ENCODE measurements at regions not wholly inside any gene's neighbourhood (a gene's known extent, or its start where the extent isn't known, plus 50 kb on each side); places are given as distances from the start of the nearest gene placed in this dataset.
"Not testable (repeated sequence)": the region's sequence is repeated elsewhere in the genome, so short reads cannot be mapped to it uniquely, and the experiment has no call there.

DNA sequence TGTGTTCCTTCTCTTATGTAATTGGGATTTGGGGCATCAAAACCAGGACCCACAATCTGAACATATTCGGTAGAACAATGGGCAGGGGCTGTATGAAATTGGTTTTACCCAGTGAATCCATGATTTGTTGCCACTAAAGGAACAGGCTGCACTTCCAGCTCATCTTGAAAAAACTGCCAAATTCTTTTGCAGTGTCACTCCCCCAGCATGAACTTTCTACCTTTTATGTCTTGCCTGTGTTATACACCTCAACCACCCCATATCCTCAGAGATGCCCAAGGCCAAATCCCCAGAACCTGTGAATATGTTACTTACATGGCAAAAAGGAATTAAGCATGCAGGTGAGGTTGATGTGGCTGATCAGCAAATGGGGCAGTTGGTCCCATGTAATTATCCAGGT lies 280.2 kb upstream of the ECI2 start:
- H3K36me3 Mint-ChIP-seq (ENCODE audit: low read depth), result no peaks in the 10 kb centered on the region
- H3K27ac ChIP-seq (ENCODE audit: low read depth, low read length), result no peak overlapping the region
- DNase-seq, result no peak
- 95 to 100% methylated on average over 1 of the region's 1 CpG for WGBS, 2 experiments (ENCODE audit: insufficient coverage in 1 of 2, insufficient read length in 1 of 2)
- H3K36me3 ChIP-seq (ENCODE audit: control insufficient read depth, insufficient read depth, low read length), result no peaks in the 10 kb centered on the region
- no peaks in the 10 kb centered on the region for H3K4me1 Mint-ChIP-seq
- H3K4me3 Mint-ChIP-seq, result no peak overlapping the region
- no peaks in the 10 kb centered on the region for H3K27me3 ChIP-seq (ENCODE audit: control insufficient read depth, insufficient read depth, low read length, poor library complexity, severe bottlenecking)
- H3K4me3 ChIP-seq (ENCODE audit: low read length), result no peak overlapping the region
- H3K9me3 ChIP-seq (ENCODE audit: control insufficient read depth, low read length), result peaks cover 5% of the 10 kb centered on the region
- H3K9me3 Mint-ChIP-seq, result peaks cover 7% of the 10 kb centered on the region
- H3K9ac ChIP-seq (ENCODE audit: extremely low read depth, low read length, poor library complexity, severe bottlenecking), result no peak overlapping the region
- H3K27me3 Mint-ChIP-seq (ENCODE audit: insufficient read depth), result no peaks in the 10 kb centered on the region
- H3K4me1 ChIP-seq (ENCODE audit: control insufficient read depth, insufficient read depth, low read length), result no peaks in the 10 kb centered on the region
- TF ChIP-seq, protein P1, sequence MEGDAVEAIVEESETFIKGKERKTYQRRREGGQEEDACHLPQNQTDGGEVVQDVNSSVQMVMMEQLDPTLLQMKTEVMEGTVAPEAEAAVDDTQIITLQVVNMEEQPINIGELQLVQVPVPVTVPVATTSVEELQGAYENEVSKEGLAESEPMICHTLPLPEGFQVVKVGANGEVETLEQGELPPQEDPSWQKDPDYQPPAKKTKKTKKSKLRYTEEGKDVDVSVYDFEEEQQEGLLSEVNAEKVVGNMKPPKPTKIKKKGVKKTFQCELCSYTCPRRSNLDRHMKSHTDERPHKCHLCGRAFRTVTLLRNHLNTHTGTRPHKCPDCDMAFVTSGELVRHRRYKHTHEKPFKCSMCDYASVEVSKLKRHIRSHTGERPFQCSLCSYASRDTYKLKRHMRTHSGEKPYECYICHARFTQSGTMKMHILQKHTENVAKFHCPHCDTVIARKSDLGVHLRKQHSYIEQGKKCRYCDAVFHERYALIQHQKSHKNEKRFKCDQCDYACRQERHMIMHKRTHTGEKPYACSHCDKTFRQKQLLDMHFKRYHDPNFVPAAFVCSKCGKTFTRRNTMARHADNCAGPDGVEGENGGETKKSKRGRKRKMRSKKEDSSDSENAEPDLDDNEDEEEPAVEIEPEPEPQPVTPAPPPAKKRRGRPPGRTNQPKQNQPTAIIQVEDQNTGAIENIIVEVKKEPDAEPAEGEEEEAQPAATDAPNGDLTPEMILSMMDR (conservative IDR thresholded peaks at IDR 0.05), result no peak
- H3K27ac Mint-ChIP-seq, result no peak overlapping the region

DNA sequence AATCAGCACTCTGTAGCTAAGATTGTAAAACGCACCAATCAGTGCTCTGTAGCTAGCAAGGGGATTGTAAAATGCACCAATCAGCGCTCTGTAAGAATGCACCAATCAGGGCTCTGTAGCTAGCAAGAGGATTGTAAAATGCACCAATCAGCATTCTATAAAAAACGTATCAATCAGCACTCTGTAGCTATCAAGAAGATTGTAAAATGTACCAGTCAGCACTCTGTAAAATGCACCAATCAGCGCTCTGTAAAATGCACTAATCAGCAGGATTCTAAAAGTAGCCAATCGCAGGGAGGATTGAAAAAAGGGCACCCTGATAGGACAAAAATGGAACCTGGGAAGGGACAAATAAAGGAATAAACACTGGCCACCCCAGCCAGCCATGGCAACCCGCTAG lies 278.7 kb upstream of the ECI2 start:
- not testable (repeated sequence) for H3K9ac ChIP-seq (ENCODE audit: extremely low read depth, low read length, poor library complexity, severe bottlenecking); H3K27ac Mint-ChIP-seq

DNA sequence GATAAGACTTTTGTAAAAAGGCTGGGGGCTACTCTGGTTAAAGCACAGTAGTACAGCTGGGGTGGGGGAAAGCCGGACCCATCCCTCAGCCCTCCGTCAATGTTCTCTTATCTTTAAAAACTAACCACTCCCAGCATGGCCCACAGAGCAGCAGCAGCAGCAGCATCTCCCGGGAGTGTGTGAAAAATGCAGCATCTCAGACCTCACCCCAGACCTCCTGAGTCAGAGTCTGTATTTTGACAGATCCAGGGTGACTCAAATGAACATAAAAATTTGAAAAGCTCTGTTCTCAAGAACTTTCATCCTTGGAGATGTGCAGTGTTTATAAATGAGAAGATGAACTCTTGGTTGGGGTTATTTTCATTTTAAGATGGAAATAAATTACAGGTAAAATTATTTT lies 277.7 kb upstream of the ECI2 start:
- H3K4me1 Mint-ChIP-seq, result no peaks in the 10 kb centered on the region
- H3K27me3 Mint-ChIP-seq (ENCODE audit: insufficient read depth), result no peaks in the 10 kb centered on the region
- H3K9me3 ChIP-seq (ENCODE audit: control insufficient read depth, low read length), result no peaks in the 10 kb centered on the region
- no peak overlapping the region for H3K27ac Mint-ChIP-seq
- H3K4me1 ChIP-seq (ENCODE audit: control insufficient read depth, insufficient read depth, low read length), result no peaks in the 10 kb centered on the region
- TF ChIP-seq, protein P1 (conservative IDR thresholded peaks at IDR 0.05), result no peak
- DNase-seq, result no peak
- no peak overlapping the region for H3K27ac ChIP-seq (ENCODE audit: low read depth, low read length)
- 95% methylated on average over 3 of the region's 3 CpGs; no CpG with 5 or more reads in 1 of the 2 experiments for WGBS, 2 experiments (ENCODE audit: insufficient coverage in 1 of 2, insufficient read length in 1 of 2)
- H3K4me3 ChIP-seq (ENCODE audit: low read length), result no peak overlapping the region
- no peaks in the 10 kb centered on the region for H3K27me3 ChIP-seq (ENCODE audit: control insufficient read depth, insufficient read depth, low read length, poor library complexity, severe bottlenecking)
- no peaks in the 10 kb centered on the region for H3K36me3 ChIP-seq (ENCODE audit: control insufficient read depth, insufficient read depth, low read length)
- no peak overlapping the region for H3K9ac ChIP-seq (ENCODE audit: extremely low read depth, low read length, poor library complexity, severe bottlenecking)
- no peaks in the 10 kb centered on the region for H3K36me3 Mint-ChIP-seq (ENCODE audit: low read depth)
- peaks cover 13% of the 10 kb centered on the region for H3K9me3 Mint-ChIP-seq
- no peak overlapping the region for H3K4me3 Mint-ChIP-seq

More for the DNA sequence above, 278.7 kb upstream of the ECI2 start:
- not testable (repeated sequence) for H3K9me3 ChIP-seq (ENCODE audit: control insufficient read depth, low read length); H3K27ac ChIP-seq (ENCODE audit: low read depth, low read length); H3K4me3 ChIP-seq (ENCODE audit: low read length); H3K27me3 Mint-ChIP-seq (ENCODE audit: insufficient read depth); H3K36me3 Mint-ChIP-seq (ENCODE audit: low read depth); H3K36me3 ChIP-seq (ENCODE audit: control insufficient read depth, insufficient read depth, low read length); H3K4me3 Mint-ChIP-seq; H3K9me3 Mint-ChIP-seq; DNase-seq; H3K4me1 Mint-ChIP-seq; H3K4me1 ChIP-seq (ENCODE audit: control insufficient read depth, insufficient read depth, low read length); H3K27me3 ChIP-seq (ENCODE audit: control insufficient read depth, insufficient read depth, low read length, poor library complexity, severe bottlenecking)
- whole genome bisulfite sequencing, 2 experiments (ENCODE audit: insufficient coverage in 1 of 2, insufficient read length in 1 of 2), result 73 to 75% methylated on average over 4 to 5 of the region's 6 CpGs

DNA sequence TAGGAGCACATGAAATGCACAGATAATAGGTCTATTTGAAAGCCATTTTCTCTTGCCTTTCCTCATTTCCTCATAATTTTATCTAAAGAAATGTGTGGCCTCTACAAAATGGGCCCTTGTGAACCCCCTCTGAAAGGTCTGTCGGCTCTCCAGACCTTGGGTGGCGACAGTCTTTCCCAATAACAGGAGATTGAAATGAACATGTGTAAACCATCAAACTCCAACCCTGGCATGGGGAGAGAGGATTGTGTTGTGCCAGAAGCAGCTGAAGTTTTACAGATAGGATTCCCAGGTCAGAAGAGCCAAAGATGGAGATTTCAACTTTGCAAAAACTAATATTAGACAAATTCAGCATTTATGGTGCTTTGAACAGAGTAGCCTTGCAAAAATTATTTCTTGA lies 277.1 kb upstream of the ECI2 start:
- no peak overlapping the region for H3K9ac ChIP-seq (ENCODE audit: extremely low read depth, low read length, poor library complexity, severe bottlenecking)
- no peaks in the 10 kb centered on the region for H3K27me3 ChIP-seq (ENCODE audit: control insufficient read depth, insufficient read depth, low read length, poor library complexity, severe bottlenecking)
- H3K4me1 ChIP-seq (ENCODE audit: control insufficient read depth, insufficient read depth, low read length), result no peaks in the 10 kb centered on the region
- TF ChIP-seq, protein P1 (conservative IDR thresholded peaks at IDR 0.05), result no peak
- H3K4me1 Mint-ChIP-seq, result no peaks in the 10 kb centered on the region
- 88 to 100% methylated on average over 1 to 2 of the region's 2 CpGs for WGBS, 2 experiments (ENCODE audit: insufficient coverage in 1 of 2, insufficient read length in 1 of 2)
- no peaks in the 10 kb centered on the region for H3K36me3 Mint-ChIP-seq (ENCODE audit: low read depth)
- peaks cover 13% of the 10 kb centered on the region for H3K9me3 Mint-ChIP-seq
- H3K4me3 Mint-ChIP-seq, result no peak overlapping the region
- H3K36me3 ChIP-seq (ENCODE audit: control insufficient read depth, insufficient read depth, low read length), result no peaks in the 10 kb centered on the region
- no peak for DNase-seq
- H3K4me3 ChIP-seq (ENCODE audit: low read length), result no peak overlapping the region
- no peak overlapping the region for H3K27ac ChIP-seq (ENCODE audit: low read depth, low read length)
- no peaks in the 10 kb centered on the region for H3K27me3 Mint-ChIP-seq (ENCODE audit: insufficient read depth)
- no peak overlapping the region for H3K27ac Mint-ChIP-seq
- H3K9me3 ChIP-seq (ENCODE audit: control insufficient read depth, low read length), result no peaks in the 10 kb centered on the region

Measured in endodermal cell (in vitro differentiated cells).